Mesenchymal stem cell (in vitro differentiated cells and primary cell): ENCODE measurements at regions not wholly inside any gene's neighbourhood (a gene's known extent, or its start where the extent isn't known, plus 50 kb on each side); places are given as distances from the start of the nearest gene placed in this dataset.

ENCODE experiments used
- DNase-seq: peaks from one replicate; pipeline ENCODE4 v3.0.0-alpha.2; 2013
- H2AFZ ChIP-seq: one replicate; pipeline ENCODE4 v1.6.1; 2013; ENCODE audit warnings: low read depth, mild to moderate bottlenecking, control low read depth, inconsistent platforms, low read length, moderate library complexity
- H2AK5ac ChIP-seq: 2 replicates; pipeline ENCODE4 v1.6.1; 2013; ENCODE audit warnings: low read length, moderate library complexity, mild to moderate bottlenecking, inconsistent platforms; ENCODE audit not compliant: severe bottlenecking
- H2BK120ac ChIP-seq: one replicate; pipeline ENCODE4 v1.6.1; 2013; ENCODE audit warnings: low read depth, mild to moderate bottlenecking, inconsistent platforms, low read length, moderate library complexity
- H2BK12ac ChIP-seq, 2 experiments: one replicate each; pipeline ENCODE4 v1.6.1; 2013; ENCODE audit warnings: inconsistent platforms in 2 of 2, low read length in 2 of 2, mild to moderate bottlenecking in 2 of 2, moderate library complexity in 2 of 2, control low read depth in 1 of 2
- H2BK15ac ChIP-seq: one replicate; pipeline ENCODE4 v1.6.1; 2013; ENCODE audit warnings: mild to moderate bottlenecking, low read depth, inconsistent platforms; ENCODE audit not compliant: poor library complexity, severe bottlenecking
- H2BK5ac ChIP-seq: 2 replicates; pipeline ENCODE4 v1.6.1; 2013; ENCODE audit warnings: low read depth, mild to moderate bottlenecking, low read length, control low read depth, inconsistent platforms; ENCODE audit not compliant: poor library complexity, severe bottlenecking
- H3K14ac ChIP-seq, 2 experiments: one replicate each; pipeline ENCODE4 v1.6.1; 2013; ENCODE audit warnings: inconsistent platforms in 2 of 2, low read length in 2 of 2, control low read depth in 1 of 2, mild to moderate bottlenecking in 1 of 2, moderate library complexity in 1 of 2
- H3K18ac ChIP-seq, 2 experiments: one replicate each; pipeline ENCODE4 v1.6.1; 2013; ENCODE audit warnings: inconsistent platforms in 2 of 2, low read length in 2 of 2, control low read depth in 1 of 2, low read depth in 1 of 2, mild to moderate bottlenecking in 1 of 2
- H3K23ac ChIP-seq, 2 experiments: one replicate each; pipeline ENCODE4 v1.6.1; 2013; ENCODE audit warnings: inconsistent platforms in 2 of 2, low read length in 2 of 2, mild to moderate bottlenecking in 2 of 2, moderate library complexity in 2 of 2, control low read depth in 1 of 2
- H3K27ac ChIP-seq: 2 replicates; pipeline ENCODE4 v1.5.1; 2013; ENCODE audit warnings: mild to moderate bottlenecking, moderate library complexity, low read length, control low read depth, inconsistent platforms; ENCODE audit not compliant: poor library complexity, severe bottlenecking
- H3K27me3 ChIP-seq, 2 experiments: 2 replicates each; pipeline versions ENCODE4 v1.6.1 to v1.7.0; 2013; ENCODE audit warnings: low read length in 2 of 2, mild to moderate bottlenecking in 2 of 2, moderate library complexity in 2 of 2, control low read depth in 1 of 2, inconsistent platforms in 1 of 2; ENCODE audit not compliant: control insufficient read depth in 1 of 2, insufficient read depth in 1 of 2
- H3K36me3 ChIP-seq, 2 experiments: 2 replicates each; pipeline versions ENCODE4 v1.6.1 to v1.7.0; 2013; ENCODE audit warnings: low read length in 2 of 2, control low read depth in 1 of 2, inconsistent platforms in 1 of 2, low read depth in 1 of 2, mild to moderate bottlenecking in 1 of 2; ENCODE audit not compliant: insufficient read depth in 2 of 2, control insufficient read depth in 1 of 2
- H3K4ac ChIP-seq, 2 experiments: one replicate each; pipeline ENCODE4 v1.6.1; 2013; ENCODE audit warnings: inconsistent platforms in 2 of 2, low read length in 2 of 2, mild to moderate bottlenecking in 2 of 2, moderate library complexity in 2 of 2, control low read depth in 1 of 2, low read depth in 1 of 2
- H3K4me1 ChIP-seq: 2 replicates; pipeline ENCODE4 v1.6.1; 2013; ENCODE audit warnings: low read depth, low read length, control low read depth; ENCODE audit not compliant: control insufficient read depth, insufficient read depth
- H3K4me2 ChIP-seq: 2 replicates; pipeline ENCODE4 v1.6.1; 2013; ENCODE audit warnings: low read length, mild to moderate bottlenecking, inconsistent platforms; ENCODE audit not compliant: poor library complexity, severe bottlenecking
- H3K4me3 ChIP-seq, 2 experiments: 2 replicates each; pipeline versions ENCODE4 v1.5.1 to v1.7.0; 2013; ENCODE audit warnings: low read length in 2 of 2, mild to moderate bottlenecking in 2 of 2, control low read depth in 1 of 2, low read depth in 1 of 2; ENCODE audit not compliant: insufficient read depth in 1 of 2
- H3K79me1 ChIP-seq: replicated peaks from 2 replicates; pipeline ENCODE4 v1.6.1; 2013; ENCODE audit warnings: mild to moderate bottlenecking, control low read depth, low read length, inconsistent platforms; ENCODE audit not compliant: poor library complexity, severe bottlenecking
- H3K9ac ChIP-seq: 2 replicates; pipeline ENCODE4 v1.7.0; 2013; ENCODE audit warnings: mild to moderate bottlenecking, low read length, moderate library complexity
- H3K9me3 ChIP-seq: 2 replicates; pipeline ENCODE4 v1.7.0; 2013; ENCODE audit warnings: mild to moderate bottlenecking, low read length; ENCODE audit not compliant: control insufficient read depth
- H4K8ac ChIP-seq: one replicate; pipeline ENCODE4 v1.6.1; 2013; ENCODE audit warnings: inconsistent platforms, mild to moderate bottlenecking, low read length, moderate library complexity
- H4K91ac ChIP-seq: one replicate; pipeline ENCODE4 v1.6.1; 2013; ENCODE audit warnings: mild to moderate bottlenecking, low read length, inconsistent platforms
- WGBS: methylation state at CpG from one replicate; pipeline ENCODE4 v1.1.7; 2013; ENCODE audit warnings: mixed read lengths; 5-methylcytosine and 5-hydroxymethylcytosine counted together

- no peak overlapping the region for H3K18ac ChIP-seq
- no peaks in the 10 kb centered on the region for H3K9me3 ChIP-seq
- H2AK5ac ChIP-seq = no peak overlapping the region
- H2BK5ac ChIP-seq = no peak overlapping the region
- H3K4me1 ChIP-seq = no peaks in the 10 kb centered on the region
- no peak overlapping the region for H3K4me2 ChIP-seq
- no peak overlapping the region for H3K27ac ChIP-seq
- no peak overlapping the region for H2AFZ ChIP-seq
- H3K27me3 ChIP-seq = no peaks in the 10 kb centered on the region
- no peak overlapping the region for H3K14ac ChIP-seq
- no peak overlapping the region for H2BK120ac ChIP-seq
- H3K4me3 ChIP-seq = no peak overlapping the region
- no CpG with 5 or more reads among the region's 2 CpGs for WGBS
- H2BK15ac ChIP-seq = no peak overlapping the region
- no peak overlapping the region for H3K4ac ChIP-seq
- no peak overlapping the region for H3K9ac ChIP-seq
- no peak for DNase-seq
- no peaks in the 10 kb centered on the region for H3K79me1 ChIP-seq
- no peak overlapping the region for H4K91ac ChIP-seq
- H4K8ac ChIP-seq = no peak overlapping the region
- no peak overlapping the region for H2BK12ac ChIP-seq
- no peaks in the 10 kb centered on the region for H3K36me3 ChIP-seq
- H3K23ac ChIP-seq = no peak overlapping the region
These were observed 914.4 kb upstream of the SEMA6A start for GRCh38 chr5:117488976-117489500.

DNA sequence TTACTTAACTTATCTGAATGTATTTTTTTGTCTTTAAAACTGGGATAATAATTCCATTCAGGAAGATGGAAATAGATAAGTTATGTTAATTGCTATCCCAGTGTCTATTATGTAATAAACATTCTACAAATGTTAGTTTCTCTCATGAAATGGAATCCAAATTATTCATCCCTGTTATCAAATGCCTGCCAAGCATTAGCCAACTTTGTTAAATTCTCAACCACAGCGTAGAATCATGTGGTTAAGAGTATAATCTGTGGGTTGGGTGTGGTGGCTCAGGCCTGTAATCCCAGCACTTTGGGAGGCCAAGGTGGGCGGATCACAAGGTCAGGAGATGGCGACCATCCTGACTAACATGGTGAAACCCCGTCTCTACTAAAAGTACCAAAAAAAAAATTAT lies 912.9 kb upstream of the SEMA6A start:
- Histone ChIP-seq H3K9me3 (no peaks in the 10 kb centered on the region), H4K91ac (no peak overlapping the region), H3K9ac (no peak overlapping the region), H2BK120ac (no peak overlapping the region), H2BK12ac (no peak overlapping the region), H3K23ac (no peak overlapping the region), H3K4ac (no peak overlapping the region), H3K36me3 (no peaks in the 10 kb centered on the region), H3K27me3 (no peaks in the 10 kb centered on the region), H2BK5ac (no peak overlapping the region), H3K18ac (no peak overlapping the region), H2BK15ac (no peak overlapping the region), H3K4me2 (no peak overlapping the region), H2AFZ (no peak overlapping the region), H3K14ac (no peak overlapping the region), H3K4me3 (no peak overlapping the region), H3K27ac (no peak overlapping the region), H3K79me1 (no peaks in the 10 kb centered on the region), H3K4me1 (no peaks in the 10 kb centered on the region), H4K8ac (no peak overlapping the region), H2AK5ac (no peak overlapping the region)
- 89% methylated on average over 4 of the region's 4 CpGs for WGBS
- DNase-seq = no peak

GRCh38 chr5:117486879-117487391 lies 912.3 kb upstream of the SEMA6A start:
- no peaks in the 10 kb centered on the region for H3K36me3 ChIP-seq
- no peak overlapping the region for H2BK15ac ChIP-seq
- H3K27ac ChIP-seq = no peak overlapping the region
- no peaks in the 10 kb centered on the region for H3K79me1 ChIP-seq
- no peak overlapping the region for H4K8ac ChIP-seq
- H3K27me3 ChIP-seq = no peaks in the 10 kb centered on the region
- no peak overlapping the region for H3K9ac ChIP-seq
- H2BK12ac ChIP-seq = no peak overlapping the region
- H3K18ac ChIP-seq = no peak overlapping the region
- H4K91ac ChIP-seq = peak overlapping the region; percentile 30
- H2AK5ac ChIP-seq = no peak overlapping the region
- H2AFZ ChIP-seq = no peak overlapping the region
- H3K4me3 ChIP-seq = no peak overlapping the region
- H3K4me2 ChIP-seq = no peak overlapping the region
- H3K9me3 ChIP-seq = no peaks in the 10 kb centered on the region
- peak; percentile 5 for DNase-seq
- no peak overlapping the region for H2BK120ac ChIP-seq
- no peak overlapping the region for H3K14ac ChIP-seq
- H3K23ac ChIP-seq = no peak overlapping the region
- H2BK5ac ChIP-seq = no peak overlapping the region
- H3K4me1 ChIP-seq = no peaks in the 10 kb centered on the region
- no peak overlapping the region for H3K4ac ChIP-seq

DNA sequence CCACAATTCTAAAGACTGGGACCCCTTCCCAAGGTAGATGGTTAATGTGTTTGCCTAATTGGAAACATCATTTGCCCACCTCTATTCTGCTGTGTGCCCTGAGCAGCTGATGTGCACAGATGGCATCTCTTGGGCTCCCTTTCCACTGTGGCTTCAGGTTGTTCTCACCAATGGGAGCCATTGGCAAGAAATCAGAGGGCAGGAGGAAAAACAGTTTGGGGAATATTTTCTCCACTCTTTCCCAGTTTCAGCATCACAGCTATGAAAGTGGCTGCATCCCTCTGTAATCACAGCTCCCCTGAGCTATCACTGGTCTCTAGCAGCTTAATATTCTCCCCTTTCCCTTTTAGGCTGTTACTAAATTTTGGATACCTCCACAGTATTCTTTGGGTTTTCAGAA lies 911.6 kb upstream of the SEMA6A start:
- no peak overlapping the region for H3K9ac ChIP-seq
- H3K4ac ChIP-seq = no peak overlapping the region
- no peak overlapping the region for H3K18ac ChIP-seq
- no peaks in the 10 kb centered on the region for H3K79me1 ChIP-seq
- no peak overlapping the region for H3K14ac ChIP-seq
- H3K23ac ChIP-seq = no peak overlapping the region
- H2BK5ac ChIP-seq = no peak overlapping the region
- H2BK120ac ChIP-seq = no peak overlapping the region
- DNase-seq = no peak
- H3K27ac ChIP-seq = no peak overlapping the region
- no peak overlapping the region for H2BK12ac ChIP-seq
- H3K9me3 ChIP-seq = no peaks in the 10 kb centered on the region
- no peaks in the 10 kb centered on the region for H3K4me1 ChIP-seq
- no peaks in the 10 kb centered on the region for H3K27me3 ChIP-seq
- H2AFZ ChIP-seq = no peak overlapping the region
- no peak overlapping the region for H2AK5ac ChIP-seq
- H2BK15ac ChIP-seq = no peak overlapping the region
- H4K8ac ChIP-seq = no peak overlapping the region
- H4K91ac ChIP-seq = no peak overlapping the region
- no peak overlapping the region for H3K4me2 ChIP-seq
- no peaks in the 10 kb centered on the region for H3K36me3 ChIP-seq
- H3K4me3 ChIP-seq = no peak overlapping the region
